ENCODE measurements at regions not wholly inside any gene's neighbourhood (a gene's known extent, or its start where the extent isn't known, plus 50 kb on each side); places are given as distances from the start of the nearest gene placed in this dataset.

DNA sequence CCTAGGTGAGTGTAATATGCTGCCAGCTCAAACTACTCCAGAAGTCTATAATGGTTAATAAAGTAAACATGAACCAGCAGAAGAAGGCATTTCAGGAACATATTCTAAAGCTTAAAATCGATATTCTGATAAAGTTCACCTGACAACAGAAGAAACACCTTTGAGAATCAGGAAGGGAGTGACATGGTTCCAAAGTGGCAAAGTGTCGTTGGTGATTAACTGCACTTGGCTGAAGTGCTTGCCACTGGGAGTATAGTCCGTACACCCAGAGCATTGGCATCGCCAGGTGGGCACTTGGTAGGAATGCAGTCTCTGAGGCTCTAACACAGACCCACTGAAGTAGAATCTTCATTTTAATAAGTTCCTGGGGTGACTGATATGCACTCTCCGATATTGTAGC lies 76.0 kb upstream of the H2AZ1 start:
- Histone ChIP-seq H3K4me3 (no peak overlapping the region), H3K4me1 (ENCODE audit: low read depth) (no peaks in the 10 kb centered on the region), H3K9me3 (no peaks in the 10 kb centered on the region), H3K36me3 (ENCODE audit: low read depth) (no peaks in the 10 kb centered on the region)
- DNase-seq (no peak), ATAC-seq (no peak)
- intact Hi-C loops (cut with DNase I, micrococcal nuclease): no loop called here
- TF ChIP-seq, protein P1, sequence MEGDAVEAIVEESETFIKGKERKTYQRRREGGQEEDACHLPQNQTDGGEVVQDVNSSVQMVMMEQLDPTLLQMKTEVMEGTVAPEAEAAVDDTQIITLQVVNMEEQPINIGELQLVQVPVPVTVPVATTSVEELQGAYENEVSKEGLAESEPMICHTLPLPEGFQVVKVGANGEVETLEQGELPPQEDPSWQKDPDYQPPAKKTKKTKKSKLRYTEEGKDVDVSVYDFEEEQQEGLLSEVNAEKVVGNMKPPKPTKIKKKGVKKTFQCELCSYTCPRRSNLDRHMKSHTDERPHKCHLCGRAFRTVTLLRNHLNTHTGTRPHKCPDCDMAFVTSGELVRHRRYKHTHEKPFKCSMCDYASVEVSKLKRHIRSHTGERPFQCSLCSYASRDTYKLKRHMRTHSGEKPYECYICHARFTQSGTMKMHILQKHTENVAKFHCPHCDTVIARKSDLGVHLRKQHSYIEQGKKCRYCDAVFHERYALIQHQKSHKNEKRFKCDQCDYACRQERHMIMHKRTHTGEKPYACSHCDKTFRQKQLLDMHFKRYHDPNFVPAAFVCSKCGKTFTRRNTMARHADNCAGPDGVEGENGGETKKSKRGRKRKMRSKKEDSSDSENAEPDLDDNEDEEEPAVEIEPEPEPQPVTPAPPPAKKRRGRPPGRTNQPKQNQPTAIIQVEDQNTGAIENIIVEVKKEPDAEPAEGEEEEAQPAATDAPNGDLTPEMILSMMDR (IDR thresholded peaks at IDR 0.05): no peak

DNA sequence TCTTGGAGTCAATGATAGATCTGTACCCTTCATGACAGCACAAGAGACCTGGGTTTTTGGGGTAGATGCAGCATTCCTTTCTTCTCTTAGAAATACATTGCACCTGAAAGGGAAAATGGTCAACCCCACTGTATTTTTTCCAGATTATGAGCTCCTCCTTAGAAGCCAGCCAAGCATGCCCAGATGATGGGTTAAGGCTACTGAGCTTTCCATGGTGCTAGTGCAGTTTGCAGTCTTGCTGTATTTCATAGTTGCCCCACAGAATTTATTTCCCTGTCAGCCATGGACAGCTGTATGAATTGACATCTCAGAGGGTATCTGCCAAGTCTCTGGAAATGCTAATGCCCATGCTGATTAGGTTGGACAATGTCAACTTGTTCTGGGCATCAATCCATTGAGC lies 73.7 kb upstream of the H2AZ1 start:
- Histone ChIP-seq H3K9me3 (no peaks in the 10 kb centered on the region), H3K4me1 (ENCODE audit: low read depth) (no peaks in the 10 kb centered on the region), H3K4me3 (no peak overlapping the region), H3K36me3 (ENCODE audit: low read depth) (no peaks in the 10 kb centered on the region)
- intact Hi-C loops (cut with DNase I, micrococcal nuclease): no loop called here
- no peak for ATAC-seq
- DNase-seq: no peak
- TF ChIP-seq, protein P1 (IDR thresholded peaks at IDR 0.05): no peak

DNA sequence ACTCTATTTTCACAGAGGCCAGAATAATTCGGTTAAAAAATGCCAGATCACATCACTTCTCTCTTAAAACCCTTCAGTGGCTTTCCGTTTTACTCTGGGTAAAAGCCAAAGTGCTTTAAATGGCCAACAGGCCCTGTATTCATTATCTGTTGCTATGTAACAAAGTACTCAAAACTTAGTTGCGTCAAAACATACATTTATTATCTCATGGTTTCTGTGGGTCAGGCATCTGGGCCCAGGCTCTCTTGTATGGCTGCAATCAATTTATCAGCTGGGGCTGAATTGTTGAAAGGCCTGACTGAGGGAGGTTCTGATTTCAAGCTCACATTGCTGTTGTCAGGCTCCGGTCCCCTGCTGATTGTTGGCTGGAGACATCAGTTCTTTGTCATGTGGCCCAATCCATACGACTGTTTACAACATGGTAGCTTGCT lies 72.7 kb upstream of the H2AZ1 start:
- Histone ChIP-seq H3K4me1 (ENCODE audit: low read depth) (no peaks in the 10 kb centered on the region), H3K36me3 (ENCODE audit: low read depth) (no peaks in the 10 kb centered on the region), H3K9me3 (no peaks in the 10 kb centered on the region), H3K4me3 (no peak overlapping the region)
- TF ChIP-seq, protein P1 (IDR thresholded peaks at IDR 0.05): no peak
- intact Hi-C loops (cut with DNase I, micrococcal nuclease): no loop called here
- no peak for ATAC-seq
- DNase-seq: no peak

DNA sequence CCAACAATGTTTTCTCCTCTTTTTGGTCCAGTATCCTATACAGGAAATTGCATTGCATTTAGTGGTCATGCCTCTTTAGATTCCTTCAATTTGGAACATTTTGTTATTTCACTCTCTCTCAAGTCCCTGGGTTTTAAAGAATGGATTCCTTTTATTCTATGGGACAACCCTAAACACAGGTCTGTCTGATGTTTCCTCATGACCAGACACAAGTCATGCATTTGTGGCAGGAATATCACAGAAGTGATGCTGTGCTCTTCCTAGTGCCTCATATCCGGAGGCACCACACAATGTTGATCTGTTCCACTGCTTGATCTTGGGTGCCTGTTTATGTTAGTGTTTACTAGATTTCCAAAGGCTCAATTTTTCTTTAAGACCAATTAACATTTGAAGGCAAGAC lies 69.7 kb upstream of the H2AZ1 start:
- H3K36me3 ChIP-seq (ENCODE audit: low read depth): no peaks in the 10 kb centered on the region
- ATAC-seq (no peak), DNase-seq (no peak)
- H3K4me1 ChIP-seq (ENCODE audit: low read depth): no peaks in the 10 kb centered on the region
- no peaks in the 10 kb centered on the region for H3K9me3 ChIP-seq
- intact Hi-C loops (cut with DNase I, micrococcal nuclease): no loop called here
- TF ChIP-seq, protein P1 (IDR thresholded peaks at IDR 0.05): no peak
- H3K4me3 ChIP-seq: no peak overlapping the region

DNA sequence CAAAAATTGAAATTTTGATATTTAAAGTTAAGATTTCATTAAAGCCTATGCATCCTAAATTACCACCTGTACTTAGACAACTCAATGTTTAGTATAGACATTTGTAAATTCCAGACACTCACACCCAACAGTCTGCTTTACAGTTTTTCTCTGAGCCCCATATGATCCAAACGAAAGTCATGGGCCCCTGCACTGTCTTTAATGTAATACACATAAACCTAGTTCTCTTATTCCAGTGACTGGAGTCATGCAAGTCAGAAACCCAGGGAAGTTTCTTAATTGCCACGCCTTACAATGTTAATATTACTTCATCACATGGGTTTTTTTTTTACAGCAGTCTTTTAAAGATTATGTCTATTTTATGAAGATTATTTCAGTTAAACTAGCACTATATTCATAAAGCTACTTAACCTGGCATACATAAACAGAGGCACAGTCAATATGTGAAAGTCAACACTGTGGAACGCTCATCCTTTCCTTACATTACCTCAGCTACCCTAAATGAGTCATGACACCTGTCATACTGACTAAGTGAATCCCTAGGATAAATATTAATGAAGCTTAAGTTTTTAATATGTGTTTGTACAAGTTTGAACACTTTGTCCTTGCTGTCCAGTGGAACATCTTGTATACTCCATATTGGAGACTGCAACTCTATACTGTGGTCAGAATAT lies 67.7 kb upstream of the H2AZ1 start:
- TF ChIP-seq, protein P1 (IDR thresholded peaks at IDR 0.05): no peak
- Histone ChIP-seq H3K36me3 (ENCODE audit: low read depth) (no peaks in the 10 kb centered on the region), H3K4me1 (ENCODE audit: low read depth) (no peaks in the 10 kb centered on the region), H3K9me3 (no peaks in the 10 kb centered on the region), H3K4me3 (no peak overlapping the region)
- intact Hi-C loops (cut with DNase I, micrococcal nuclease): no loop called here
- DNase-seq: no peak
- no peak for ATAC-seq

DNA sequence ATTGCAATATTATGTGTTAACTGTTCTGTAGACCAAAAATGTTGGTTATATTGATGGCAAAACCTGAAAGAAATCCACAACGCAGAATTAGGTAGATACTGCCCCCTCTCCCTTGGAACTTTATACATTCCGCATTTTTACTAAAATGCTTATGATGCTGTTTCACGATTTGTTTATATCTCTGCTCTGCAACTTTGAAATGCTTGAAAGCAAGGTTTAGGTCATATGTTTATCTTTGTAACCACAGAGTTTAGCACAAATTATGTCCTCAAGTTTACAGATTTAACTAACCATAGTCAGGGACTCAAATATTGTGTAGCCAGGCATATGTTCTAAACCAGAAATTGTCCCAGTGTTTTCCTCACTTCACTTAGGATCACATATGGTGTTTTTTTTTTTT lies 66.1 kb upstream of the H2AZ1 start:
- Histone ChIP-seq H3K4me1 (ENCODE audit: low read depth) (no peaks in the 10 kb centered on the region), H3K36me3 (ENCODE audit: low read depth) (no peaks in the 10 kb centered on the region), H3K9me3 (no peaks in the 10 kb centered on the region), H3K4me3 (no peak overlapping the region)
- intact Hi-C loops (cut with DNase I, micrococcal nuclease): no loop called here
- DNase-seq (no peak), ATAC-seq (no peak)
- TF ChIP-seq, protein P1 (IDR thresholded peaks at IDR 0.05): no peak

Measured in mucosa of descending colon (tissue), 3 donors.